A673 (cell line): ENCODE measurements at regions not wholly inside any gene's neighbourhood (a gene's known extent, or its start where the extent isn't known, plus 50 kb on each side); places are given as distances from the start of the nearest gene placed in this dataset.

Experiments used
- CTCF ChIP-seq: fragments of 300-800, 200-600 bp; sonication (generic); conservative IDR thresholded peaks from 2 replicates; pipeline ENCODE4 v1.5.1; 2017; ENCODE audit warnings: low read depth, mild to moderate bottlenecking, antibody characterized with exemption, low read length, moderate library complexity, mixed read lengths
- EZH2 ChIP-seq: fragments of 200-600 bp; sonication (generic); IDR thresholded peaks from 2 replicates; pipeline ENCODE4 v1.6.1; 2017; ENCODE audit warnings: borderline replicate concordance, low read depth, mild to moderate bottlenecking, mixed read lengths, antibody characterized with exemption, low read length; ENCODE audit not compliant: poor library complexity, severe bottlenecking

GRCh38 chr2:79375817-79376216, 137.0 kb upstream of the CTNNA2 start:
- TF ChIP-seq EZH2: no peak
- TF ChIP-seq CTCF: no peak
